GM12872 (cell line): ENCODE measurements at regions not wholly inside any gene's neighbourhood (a gene's known extent, or its start where the extent isn't known, plus 50 kb on each side); places are given as distances from the start of the nearest gene placed in this dataset.

Experiments used
- TF ChIP-seq, protein P1 (sequence below): IDR thresholded peaks from 3 replicates; pipeline ENCODE4 v1.5.1; 2011; ENCODE audit warnings: low read depth, mild to moderate bottlenecking, low read length, moderate library complexity; ENCODE audit not compliant: insufficient read depth

DNA sequence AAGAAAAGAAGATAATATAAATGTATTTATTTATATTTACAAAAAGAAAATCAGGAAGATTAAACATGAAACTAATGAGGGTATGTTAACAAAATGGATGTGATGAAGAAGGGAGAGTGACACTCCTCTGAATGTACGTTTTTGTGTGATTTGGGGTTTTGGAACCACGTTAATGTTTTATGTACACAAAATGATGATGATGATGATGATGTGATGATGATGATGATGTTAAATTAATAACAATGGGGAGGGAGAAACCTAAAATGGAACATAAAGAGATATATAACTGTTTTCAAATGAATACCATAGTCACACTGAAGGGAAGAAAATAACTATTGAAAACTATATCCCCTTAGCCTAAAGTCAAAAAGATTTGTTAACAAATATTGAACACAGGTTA is 143.1 kb downstream of the RCN1 start:
- TF ChIP-seq, protein P1, sequence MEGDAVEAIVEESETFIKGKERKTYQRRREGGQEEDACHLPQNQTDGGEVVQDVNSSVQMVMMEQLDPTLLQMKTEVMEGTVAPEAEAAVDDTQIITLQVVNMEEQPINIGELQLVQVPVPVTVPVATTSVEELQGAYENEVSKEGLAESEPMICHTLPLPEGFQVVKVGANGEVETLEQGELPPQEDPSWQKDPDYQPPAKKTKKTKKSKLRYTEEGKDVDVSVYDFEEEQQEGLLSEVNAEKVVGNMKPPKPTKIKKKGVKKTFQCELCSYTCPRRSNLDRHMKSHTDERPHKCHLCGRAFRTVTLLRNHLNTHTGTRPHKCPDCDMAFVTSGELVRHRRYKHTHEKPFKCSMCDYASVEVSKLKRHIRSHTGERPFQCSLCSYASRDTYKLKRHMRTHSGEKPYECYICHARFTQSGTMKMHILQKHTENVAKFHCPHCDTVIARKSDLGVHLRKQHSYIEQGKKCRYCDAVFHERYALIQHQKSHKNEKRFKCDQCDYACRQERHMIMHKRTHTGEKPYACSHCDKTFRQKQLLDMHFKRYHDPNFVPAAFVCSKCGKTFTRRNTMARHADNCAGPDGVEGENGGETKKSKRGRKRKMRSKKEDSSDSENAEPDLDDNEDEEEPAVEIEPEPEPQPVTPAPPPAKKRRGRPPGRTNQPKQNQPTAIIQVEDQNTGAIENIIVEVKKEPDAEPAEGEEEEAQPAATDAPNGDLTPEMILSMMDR = no peak

GRCh38 chr11:32244453-32244852 is 153.6 kb downstream of the RCN1 start:
- TF ChIP-seq, protein P1 = no peak

DNA sequence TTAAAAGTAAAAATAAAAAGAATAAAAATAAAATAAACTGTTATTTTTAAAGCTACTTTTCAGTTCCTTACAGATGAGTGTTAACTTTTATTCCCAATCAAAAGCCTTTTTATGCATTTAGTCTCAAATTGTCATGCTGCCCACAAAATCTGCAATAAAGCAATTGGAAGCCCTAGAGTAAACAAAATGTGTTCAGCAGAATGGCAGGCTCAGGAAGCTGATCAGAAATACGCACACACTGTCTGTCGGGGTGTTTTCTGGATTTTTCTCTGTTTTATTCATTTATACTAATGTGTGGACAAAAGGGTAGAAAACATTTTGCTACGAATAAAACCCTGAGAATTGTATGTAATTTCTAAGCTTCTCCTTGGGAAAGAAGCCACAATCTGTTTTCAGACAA is 162.8 kb downstream of the RCN1 start:
- TF ChIP-seq, protein P1 = no peak

DNA sequence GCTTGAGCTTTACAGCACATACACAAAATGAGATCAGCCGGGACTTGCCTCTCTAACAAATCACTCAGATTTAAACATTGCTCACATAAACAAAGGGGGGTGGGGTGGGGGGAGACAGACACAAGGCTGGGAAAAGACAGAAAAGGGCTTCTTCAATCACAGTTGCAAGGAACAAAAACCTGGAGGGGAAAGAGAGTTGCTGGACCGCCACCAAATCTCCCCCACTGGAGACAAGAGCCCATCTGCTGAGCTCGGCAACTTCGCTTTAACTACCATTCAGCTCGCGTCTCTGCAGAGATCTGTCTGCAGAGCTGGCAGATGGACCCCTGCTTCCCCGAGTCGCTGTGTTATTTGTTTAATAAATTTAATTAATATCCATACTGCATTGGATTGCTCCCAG is 165.0 kb downstream of the RCN1 start:
- TF ChIP-seq, protein P1 = no peak

GRCh38 chr11:32256466-32256865 is 165.6 kb downstream of the RCN1 start:
- TF ChIP-seq, protein P1 = no peak

GRCh38 chr11:32259641-32260081 is 168.8 kb downstream of the RCN1 start:
- TF ChIP-seq, protein P1 = no peak

DNA sequence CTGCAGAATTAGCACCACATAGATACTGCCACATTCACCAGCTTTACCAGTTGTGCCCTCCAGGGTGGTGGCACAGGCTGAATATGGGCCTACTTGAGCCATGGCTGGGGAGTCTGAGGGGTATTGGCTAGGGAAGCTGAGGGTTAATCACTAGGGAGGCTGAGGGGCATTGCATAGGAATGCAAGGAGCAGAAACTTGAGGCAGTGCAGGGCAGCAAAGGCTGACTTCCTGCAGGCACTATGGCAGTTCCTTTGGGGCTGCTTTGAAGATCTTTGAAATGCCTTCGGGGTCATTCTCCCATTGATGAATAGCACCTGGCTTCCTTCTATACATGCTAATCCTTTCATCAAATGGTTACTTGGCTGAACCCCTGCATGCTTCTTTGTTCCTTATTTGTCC is 171.5 kb downstream of the RCN1 start:
- TF ChIP-seq, protein P1 = no peak

- TF ChIP-seq, protein P1 = no peak
Observed at GRCh38 chr11:32265911-32266310, 169.4 kb downstream of the WT1 start.
